ENCODE measurements at regions not wholly inside any gene's neighbourhood (a gene's known extent, or its start where the extent isn't known, plus 50 kb on each side); places are given as distances from the start of the nearest gene placed in this dataset.
"Not testable (repeated sequence)": the region's sequence is repeated elsewhere in the genome, so short reads cannot be mapped to it uniquely, and the experiment has no call there.

GRCh38 chr13:74266309-74266708, 132.1 kb upstream of the KLF12 start:
- Histone ChIP-seq H3K79me2 (ENCODE audit: insufficient read depth, low read depth) (no peaks in the 10 kb centered on the region), H3K4me3 (IDR thresholded peaks at IDR 0.05; ENCODE audit: insufficient read depth, low read depth, low read length) (no peak overlapping the region), H3K27ac (no peak overlapping the region), H4K20me1 (ENCODE audit: insufficient read depth) (no peaks in the 10 kb centered on the region), H3K9ac (no peak overlapping the region), H3K4me2 (no peak overlapping the region), H2AFZ (ENCODE audit: low read depth) (no peak overlapping the region), H3K36me3 (ENCODE audit: insufficient read depth) (no peaks in the 10 kb centered on the region), H3K27me3 (ENCODE audit: insufficient read depth, low read depth) (no peaks in the 10 kb centered on the region), H3K4me1 (ENCODE audit: low read depth, poor library complexity, severe bottlenecking) (no peaks in the 10 kb centered on the region)
- no peak for TF ChIP-seq CTCF (conservative IDR thresholded peaks at IDR 0.05; ENCODE audit: low read depth, low read length)

- no peak overlapping the region for H2AFZ ChIP-seq (ENCODE audit: low read depth)
- H3K4me3 ChIP-seq (IDR thresholded peaks at IDR 0.05; ENCODE audit: insufficient read depth, low read depth, low read length), result no peak overlapping the region
- no peak overlapping the region for H3K4me2 ChIP-seq
- H3K9ac ChIP-seq, result no peak overlapping the region
- TF ChIP-seq CTCF (conservative IDR thresholded peaks at IDR 0.05; ENCODE audit: low read depth, low read length), result no peak
- no peaks in the 10 kb centered on the region for H3K4me1 ChIP-seq (ENCODE audit: low read depth, poor library complexity, severe bottlenecking)
- no peaks in the 10 kb centered on the region for H3K36me3 ChIP-seq (ENCODE audit: insufficient read depth)
- H3K27ac ChIP-seq, result no peak overlapping the region
- H3K27me3 ChIP-seq (ENCODE audit: insufficient read depth, low read depth), result no peaks in the 10 kb centered on the region
- H3K79me2 ChIP-seq (ENCODE audit: insufficient read depth, low read depth), result no peaks in the 10 kb centered on the region
- H4K20me1 ChIP-seq (ENCODE audit: insufficient read depth), result no peaks in the 10 kb centered on the region
Observed at GRCh38 chr13:74264333-74264732, 130.1 kb upstream of the KLF12 start.

- not testable (repeated sequence) for H3K4me1 ChIP-seq (ENCODE audit: low read depth, poor library complexity, severe bottlenecking); H3K27me3 ChIP-seq (ENCODE audit: insufficient read depth, low read depth); H2AFZ ChIP-seq (ENCODE audit: low read depth); H3K79me2 ChIP-seq (ENCODE audit: insufficient read depth, low read depth); H3K27ac ChIP-seq; H4K20me1 ChIP-seq (ENCODE audit: insufficient read depth); H3K4me3 ChIP-seq (IDR thresholded peaks at IDR 0.05; ENCODE audit: insufficient read depth, low read depth, low read length); H3K36me3 ChIP-seq (ENCODE audit: insufficient read depth); H3K4me2 ChIP-seq; H3K9ac ChIP-seq
Observed at GRCh38 chr13:74260420-74260819, 126.2 kb upstream of the KLF12 start.

- H3K4me3 ChIP-seq (IDR thresholded peaks at IDR 0.05; ENCODE audit: insufficient read depth, low read depth, low read length), result no peak overlapping the region
- H3K36me3 ChIP-seq (ENCODE audit: insufficient read depth), result no peaks in the 10 kb centered on the region
- no peak for TF ChIP-seq CTCF (conservative IDR thresholded peaks at IDR 0.05; ENCODE audit: low read depth, low read length)
- no peak overlapping the region for H3K27ac ChIP-seq
- H4K20me1 ChIP-seq (ENCODE audit: insufficient read depth), result no peaks in the 10 kb centered on the region
- no peaks in the 10 kb centered on the region for H3K79me2 ChIP-seq (ENCODE audit: insufficient read depth, low read depth)
- no peak overlapping the region for H3K4me2 ChIP-seq
- no peaks in the 10 kb centered on the region for H3K27me3 ChIP-seq (ENCODE audit: insufficient read depth, low read depth)
- no peak overlapping the region for H2AFZ ChIP-seq (ENCODE audit: low read depth)
- no peak overlapping the region for H3K9ac ChIP-seq
- H3K4me1 ChIP-seq (ENCODE audit: low read depth, poor library complexity, severe bottlenecking), result no peaks in the 10 kb centered on the region
Observed at GRCh38 chr13:74259641-74260040, 125.4 kb upstream of the KLF12 start.

GRCh38 chr13:74258961-74259360, 124.8 kb upstream of the KLF12 start:
- no peaks in the 10 kb centered on the region for H3K4me1 ChIP-seq (ENCODE audit: low read depth, poor library complexity, severe bottlenecking)
- no peak overlapping the region for H2AFZ ChIP-seq (ENCODE audit: low read depth)
- H3K36me3 ChIP-seq (ENCODE audit: insufficient read depth), result no peaks in the 10 kb centered on the region
- H3K27ac ChIP-seq, result no peak overlapping the region
- no peak for TF ChIP-seq CTCF (conservative IDR thresholded peaks at IDR 0.05; ENCODE audit: low read depth, low read length)
- no peaks in the 10 kb centered on the region for H3K27me3 ChIP-seq (ENCODE audit: insufficient read depth, low read depth)
- no peak overlapping the region for H3K4me3 ChIP-seq (IDR thresholded peaks at IDR 0.05; ENCODE audit: insufficient read depth, low read depth, low read length)
- H3K9ac ChIP-seq, result no peak overlapping the region
- H4K20me1 ChIP-seq (ENCODE audit: insufficient read depth), result no peaks in the 10 kb centered on the region
- no peak overlapping the region for H3K4me2 ChIP-seq
- H3K79me2 ChIP-seq (ENCODE audit: insufficient read depth, low read depth), result no peaks in the 10 kb centered on the region

Measured in KMS-11 (cell line).